ENCODE measurements at regions not wholly inside any gene's neighbourhood (a gene's known extent, or its start where the extent isn't known, plus 50 kb on each side); places are given as distances from the start of the nearest gene placed in this dataset.

GRCh38 chr3:5035113-5035512, 55.9 kb downstream of the BHLHE40 start:
- no peak for ATAC-seq
- intact Hi-C loops (cut with DNase I, micrococcal nuclease) = no loop called here
- no peaks in the 10 kb centered on the region for H3K9me3 Mint-ChIP-seq (ENCODE audit: low read depth)
- peaks cover 16% of the 10 kb centered on the region for H3K4me1 Mint-ChIP-seq
- peaks cover 2% of the 10 kb centered on the region for H3K27me3 Mint-ChIP-seq
- ChIA-PET POLR2A (no interaction called here), CTCF (no interaction called here)
- H3K4me3 Mint-ChIP-seq = no peak overlapping the region
- DNase-seq = no peak
- no peaks in the 10 kb centered on the region for H3K36me3 Mint-ChIP-seq (ENCODE audit: low read depth)
- H3K27ac Mint-ChIP-seq = no peak overlapping the region

DNA sequence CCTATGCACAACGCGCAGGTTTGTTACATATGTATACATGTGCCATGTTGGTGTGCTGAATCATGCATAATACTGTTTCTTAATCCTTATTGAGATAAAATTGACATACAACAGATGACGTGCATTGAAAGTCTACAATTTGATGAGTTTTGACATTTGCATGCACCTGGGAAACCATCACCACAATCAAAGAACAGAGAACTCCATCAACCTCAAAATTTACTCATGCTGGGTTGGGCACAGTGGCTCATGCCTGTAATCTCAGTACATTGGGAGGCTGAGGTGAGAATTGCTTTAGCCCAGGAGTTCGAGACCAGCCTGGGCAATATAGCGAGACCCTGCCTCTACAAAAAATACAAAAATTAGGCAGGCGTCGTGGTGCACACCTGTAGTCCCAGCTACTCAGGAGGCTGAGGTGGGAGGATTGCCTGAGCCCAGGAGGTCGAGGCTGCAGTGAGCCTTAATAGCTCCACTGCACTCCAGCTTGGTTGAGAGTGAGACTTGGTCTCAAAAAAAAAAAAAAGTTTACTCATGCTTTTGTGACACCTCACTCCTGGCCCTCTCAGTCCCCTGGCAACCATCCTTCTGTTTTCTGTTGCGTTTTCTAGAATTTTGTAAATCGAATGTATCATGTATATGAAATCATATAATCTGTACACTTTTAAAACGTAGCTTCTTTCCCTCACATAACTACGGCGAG, 56.6 kb downstream of the BHLHE40 start:
- Mint-ChIP-seq H3K27me3 (peaks cover 2% of the 10 kb centered on the region), H3K4me1 (peaks cover 16% of the 10 kb centered on the region), H3K36me3 (ENCODE audit: low read depth) (no peaks in the 10 kb centered on the region), H3K4me3 (no peak overlapping the region), H3K9me3 (ENCODE audit: low read depth) (no peaks in the 10 kb centered on the region), H3K27ac (no peak overlapping the region)
- intact Hi-C loops (cut with DNase I, micrococcal nuclease) = no loop called here
- CTCF ChIA-PET = interaction anchor here (0.6 to 1.1 kb wide), 4 partner anchors 16 to 325 kb away, joined by 3 to 4 read pairs (median 3); no protein-coding TSS in a partner anchor
- peak; percentile 7 for ATAC-seq
- POLR2A ChIA-PET = interaction anchor here (0.6 kb wide), 2 partner anchors 8 to 34 kb away, joined by 3 to 5 read pairs; no protein-coding TSS in a partner anchor
- no peak for DNase-seq

DNA sequence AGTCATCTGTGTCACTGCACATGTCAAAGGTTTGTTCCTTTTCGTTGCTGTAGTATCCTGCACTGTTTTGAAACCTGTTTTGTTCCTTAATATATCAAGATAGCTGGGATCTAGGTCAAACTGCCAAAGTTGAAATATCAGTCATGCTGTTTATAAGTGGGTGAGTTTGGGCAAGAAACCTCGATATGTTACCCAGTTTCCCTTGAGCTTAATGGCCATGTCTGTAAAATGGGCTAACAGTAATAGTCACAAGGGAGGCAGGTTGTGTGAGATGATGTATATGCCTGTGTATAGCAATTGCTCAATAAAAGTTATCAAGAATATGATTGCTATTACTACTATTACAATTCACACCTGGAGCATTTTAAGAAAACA, 57.1 kb downstream of the BHLHE40 start:
- no peak overlapping the region for H3K27ac Mint-ChIP-seq
- ATAC-seq (no peak), DNase-seq (no peak)
- ChIA-PET POLR2A (interaction anchor here (0.6 kb wide), 2 partner anchors 9 to 34 kb away, joined by 3 to 5 read pairs; no protein-coding TSS in a partner anchor), CTCF (interaction anchor here (0.6 to 2.3 kb wide), 4 partner anchors 15 to 325 kb away, joined by 3 to 5 read pairs (median 4); no protein-coding TSS in a partner anchor)
- H3K9me3 Mint-ChIP-seq (ENCODE audit: low read depth) = no peaks in the 10 kb centered on the region
- peaks cover 2% of the 10 kb centered on the region for H3K27me3 Mint-ChIP-seq
- intact Hi-C loops (cut with DNase I, micrococcal nuclease) = no loop called here
- no peak overlapping the region for H3K4me3 Mint-ChIP-seq
- H3K4me1 Mint-ChIP-seq = peaks cover 16% of the 10 kb centered on the region
- H3K36me3 Mint-ChIP-seq (ENCODE audit: low read depth) = no peaks in the 10 kb centered on the region

GRCh38 chr3:5036858-5037257, 57.6 kb downstream of the BHLHE40 start:
- ChIA-PET CTCF (interaction anchor here (0.6 to 2.3 kb wide), 4 partner anchors 15 to 326 kb away, joined by 3 to 5 read pairs (median 4); no protein-coding TSS in a partner anchor), POLR2A (interaction anchor here (0.5 to 0.6 kb wide), 2 partner anchors 9 to 343 kb away, joined by 3 to 5 read pairs; no protein-coding TSS in a partner anchor)
- peaks cover 16% of the 10 kb centered on the region for H3K4me1 Mint-ChIP-seq
- DNase-seq (no peak), ATAC-seq (no peak)
- intact Hi-C loops (cut with DNase I, micrococcal nuclease) = no loop called here
- H3K4me3 Mint-ChIP-seq = no peak overlapping the region
- H3K27ac Mint-ChIP-seq = no peak overlapping the region
- no peaks in the 10 kb centered on the region for H3K36me3 Mint-ChIP-seq (ENCODE audit: low read depth)
- H3K27me3 Mint-ChIP-seq = peaks cover 2% of the 10 kb centered on the region
- no peaks in the 10 kb centered on the region for H3K9me3 Mint-ChIP-seq (ENCODE audit: low read depth)

GRCh38 chr3:5039585-5039984, 60.3 kb downstream of the BHLHE40 start:
- ChIA-PET POLR2A (interaction anchor here (0.7 kb wide), 1 partner anchor 734 kb away, joined by 3 read pairs; no protein-coding TSS in a partner anchor), CTCF (interaction anchor here (0.7 to 2.1 kb wide), 8 partner anchors 12 to 63 kb away, joined by 3 to 11 read pairs (median 4); no protein-coding TSS in a partner anchor)
- no peak overlapping the region for H3K27ac Mint-ChIP-seq
- no peaks in the 10 kb centered on the region for H3K36me3 Mint-ChIP-seq (ENCODE audit: low read depth)
- no peak for DNase-seq
- no peak overlapping the region for H3K4me3 Mint-ChIP-seq
- intact Hi-C loops (cut with DNase I, micrococcal nuclease) = no loop called here
- H3K4me1 Mint-ChIP-seq = peaks cover 16% of the 10 kb centered on the region
- H3K9me3 Mint-ChIP-seq (ENCODE audit: low read depth) = no peaks in the 10 kb centered on the region
- no peaks in the 10 kb centered on the region for H3K27me3 Mint-ChIP-seq
- ATAC-seq = no peak

DNA sequence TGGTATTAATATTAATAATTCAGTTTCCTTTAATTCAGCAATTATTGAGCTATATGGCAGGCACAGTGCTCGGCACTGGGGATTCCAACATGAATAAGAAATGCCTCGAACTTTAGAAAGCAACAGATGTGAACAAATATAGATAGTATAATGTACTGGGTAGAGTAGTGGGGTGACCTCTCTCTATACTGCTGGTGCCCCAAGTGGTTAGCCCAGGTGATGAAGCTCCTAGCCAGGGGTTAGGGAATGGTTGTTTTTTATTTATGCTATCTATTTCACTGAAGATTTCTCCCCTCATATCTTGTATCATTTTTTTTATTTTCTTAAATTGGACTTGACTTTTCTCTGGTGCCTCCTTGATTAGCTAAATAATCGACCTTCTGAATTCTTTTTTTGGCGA, 62.1 kb downstream of the BHLHE40 start:
- POLR2A ChIA-PET = interaction anchor here (0.6 to 0.7 kb wide), 2 partner anchors 9 to 19 kb away, joined by 3 read pairs; no protein-coding TSS in a partner anchor
- CTCF ChIA-PET = interaction anchor here (0.6 to 2.1 kb wide), 11 partner anchors 10 to 360 kb away, joined by 3 to 11 read pairs (median 4); no protein-coding TSS in a partner anchor

GRCh38 chr3:5045961-5046360, 66.7 kb downstream of the BHLHE40 start:
- POLR2A ChIA-PET = interaction anchor here (0.6 kb wide), 1 partner anchor 86 kb away, joined by 4 read pairs; no protein-coding TSS in a partner anchor
- intact Hi-C loops (cut with DNase I, micrococcal nuclease) = no loop called here
- CTCF ChIA-PET = no interaction called here

More for the DNA sequence above, 62.1 kb downstream of the BHLHE40 start:
- Mint-ChIP-seq H3K27me3 (no peaks in the 10 kb centered on the region), H3K9me3 (ENCODE audit: low read depth) (no peaks in the 10 kb centered on the region), H3K4me3 (no peak overlapping the region), H3K36me3 (ENCODE audit: low read depth) (no peaks in the 10 kb centered on the region), H3K27ac (no peak overlapping the region), H3K4me1 (peaks cover 13% of the 10 kb centered on the region)
- DNase-seq (no peak), ATAC-seq (no peak)
- intact Hi-C loops (cut with DNase I, micrococcal nuclease) = no loop called here

DNA sequence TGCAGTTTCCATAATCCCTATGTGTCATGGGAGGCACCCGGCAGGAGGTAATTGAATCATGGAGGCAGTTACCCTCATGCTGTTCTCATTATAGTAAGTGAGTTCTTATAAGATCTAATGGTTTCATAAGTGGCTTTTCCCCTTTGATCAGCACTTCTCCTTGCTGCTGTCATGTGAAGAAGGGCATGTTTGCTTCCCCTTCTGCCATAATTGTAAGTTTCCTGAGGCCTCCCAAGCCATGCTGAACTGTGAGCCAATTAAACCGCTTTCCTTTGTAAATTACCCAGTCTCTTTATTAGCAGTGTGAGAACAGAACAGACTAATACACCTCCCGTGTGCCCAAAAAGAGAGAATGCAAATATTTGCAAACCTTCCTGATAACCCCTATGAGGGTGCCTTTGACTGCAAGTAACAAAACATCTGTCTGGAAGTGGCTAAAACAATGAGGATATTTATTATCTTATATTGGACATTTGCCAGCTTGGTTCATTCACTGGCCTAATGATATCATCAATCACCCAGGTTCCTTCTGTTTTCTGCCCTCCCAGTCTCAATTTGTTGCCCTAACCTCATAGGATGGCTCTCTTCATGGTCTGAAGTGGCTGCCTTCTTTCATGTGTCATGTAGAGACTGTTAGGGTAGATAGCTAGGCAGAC, 68.7 kb downstream of the BHLHE40 start:
- H3K4me3 Mint-ChIP-seq = no peak overlapping the region
- peaks cover 16% of the 10 kb centered on the region for H3K4me1 Mint-ChIP-seq
- ChIA-PET CTCF (interaction anchor here (1.0 kb wide), 1 partner anchor 66 kb away, joined by 5 read pairs; no protein-coding TSS in a partner anchor), POLR2A (no interaction called here)
- H3K36me3 Mint-ChIP-seq (ENCODE audit: low read depth) = peaks cover 10% of the 10 kb centered on the region
- no peak overlapping the region for H3K27ac Mint-ChIP-seq
- H3K9me3 Mint-ChIP-seq (ENCODE audit: low read depth) = peaks cover 8% of the 10 kb centered on the region
- ATAC-seq = no peak
- no peaks in the 10 kb centered on the region for H3K27me3 Mint-ChIP-seq
- intact Hi-C loops (cut with DNase I, micrococcal nuclease) = no loop called here
- no peak for DNase-seq

More at GRCh38 chr3:5045961-5046360, 66.7 kb downstream of the BHLHE40 start:
- no peaks in the 10 kb centered on the region for H3K27me3 Mint-ChIP-seq
- H3K36me3 Mint-ChIP-seq (ENCODE audit: low read depth) = peaks cover 10% of the 10 kb centered on the region
- H3K27ac Mint-ChIP-seq = no peak overlapping the region
- peaks cover 8% of the 10 kb centered on the region for H3K9me3 Mint-ChIP-seq (ENCODE audit: low read depth)
- no peak for ATAC-seq
- DNase-seq = no peak
- H3K4me3 Mint-ChIP-seq = no peak overlapping the region
- H3K4me1 Mint-ChIP-seq = no peaks in the 10 kb centered on the region

DNA sequence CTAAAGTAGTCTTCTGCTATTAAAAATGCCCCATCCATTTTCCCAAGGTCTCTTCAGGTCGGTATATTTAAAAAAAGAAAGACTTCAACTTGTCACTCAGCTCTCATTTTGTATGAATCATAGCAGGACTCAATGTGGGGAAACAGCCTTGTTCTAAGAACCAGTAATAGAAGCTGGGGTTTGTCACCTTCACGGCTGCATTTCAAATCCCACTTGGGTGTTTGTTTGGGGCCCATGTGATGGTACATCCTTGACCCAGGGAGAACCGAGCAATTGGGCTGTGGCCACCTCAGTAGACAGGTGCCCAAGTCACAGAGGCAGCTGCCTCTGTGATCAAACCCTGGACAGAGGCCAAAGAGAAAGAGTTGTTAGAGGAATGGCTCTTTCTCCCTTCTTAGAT, 70.3 kb upstream of the ARL8B start:
- H3K36me3 Mint-ChIP-seq (ENCODE audit: low read depth) = peaks cover 10% of the 10 kb centered on the region
- POLR2A ChIA-PET = interaction anchor here (0.6 to 0.7 kb wide), 2 partner anchors 29 to 272 kb away, joined by 3 read pairs; no protein-coding TSS in a partner anchor
- H3K27ac Mint-ChIP-seq = peak overlapping the region; percentile 48
- H3K27me3 Mint-ChIP-seq = no peaks in the 10 kb centered on the region
- CTCF ChIA-PET = interaction anchor here (0.7 to 11.5 kb wide), 10 partner anchors 9 to 585 kb away, joined by 3 to 190 read pairs (median 3); partner anchors contain the start of gene SUMF1
- intact Hi-C loops (cut with DNase I, micrococcal nuclease) = no loop called here
- peak; percentile 34 for DNase-seq
- peaks cover 24% of the 10 kb centered on the region for H3K4me1 Mint-ChIP-seq
- no peak overlapping the region for H3K4me3 Mint-ChIP-seq
- peaks cover 8% of the 10 kb centered on the region for H3K9me3 Mint-ChIP-seq (ENCODE audit: low read depth)
- peak; percentile 86 for ATAC-seq

GRCh38 chr3:5052247-5052646, 69.8 kb upstream of the ARL8B start:
- Mint-ChIP-seq H3K36me3 (ENCODE audit: low read depth) (peaks cover 10% of the 10 kb centered on the region), H3K4me1 (peaks cover 26% of the 10 kb centered on the region), H3K27me3 (no peaks in the 10 kb centered on the region), H3K9me3 (ENCODE audit: low read depth) (peaks cover 7% of the 10 kb centered on the region), H3K4me3 (no peak overlapping the region), H3K27ac (peak overlapping the region; percentile 58)
- DNase-seq = no peak
- intact Hi-C loops (cut with DNase I, micrococcal nuclease) = no loop called here
- POLR2A ChIA-PET = interaction anchor here (0.6 to 0.7 kb wide), 2 partner anchors 12 to 30 kb away, joined by 3 read pairs; no protein-coding TSS in a partner anchor
- CTCF ChIA-PET = interaction anchor here (0.9 to 11.5 kb wide), 10 partner anchors 11 to 585 kb away, joined by 3 to 190 read pairs (median 3); partner anchors contain the start of gene SUMF1
- ATAC-seq = no peak

Measured in activated CD4-positive, alpha-beta T cell treated with anti-CD3 and anti-CD28 coated beads for 36 hours (primary cell).